HCT116 (cell line): ENCODE measurements at regions not wholly inside any gene's neighbourhood (a gene's known extent, or its start where the extent isn't known, plus 50 kb on each side); places are given as distances from the start of the nearest gene placed in this dataset.

Source experiments
- ATAC-seq: fragments of 200-7000 bp; cut with Tn5 transposase; 2 replicates; pipeline ENCODE4 v1.9.1; 2020; ENCODE audit warnings: mild to moderate bottlenecking, moderate library complexity
- BruUV-seq: library from RNA; stranded (reverse); fragments of 400-500 nt; replicated peaks from 2 replicates; lab custom pipeline; 2021; lab: Mats Ljungman, UMichigan
- CTCF ChIA-PET: fragments of 300-600 bp; sonication (Branson Sonifier 250); formaldehyde crosslinking; loops from one replicate; lab custom pipeline; 2021; ENCODE audit warnings: antibody characterized with exemption; lab: Charles Lee
- POLR2A ChIA-PET: fragments of 300-600, 350-600 bp; sonication (Branson Sonifier 250); formaldehyde crosslinking; loops from one replicate; lab custom pipeline; 2021; ENCODE audit warnings: antibody characterized with exemption; lab: Charles Lee
- RAD21 ChIA-PET, 2 experiments: fragments of 300-600 bp; sonication (Branson Sonifier 250); formaldehyde crosslinking; loops; one replicate each; lab custom pipeline; 2023; ENCODE audit warnings: low total read pairs in 2 of 2; ENCODE audit not compliant: uncharacterized antibody in 2 of 2, unreplicated experiment in 2 of 2, low non-redundant PET in 1 of 2; lab: Charles Lee
- DNase-seq: peaks from one replicate; pipeline ENCODE4 v3.0.0-alpha.2; 2010; ENCODE audit warnings: low read depth, low spot score
- H2AFZ ChIP-seq: fragments of 200-600 bp; shearing (Covaris generic), sonication (generic); 2 replicates; pipeline ENCODE4 v1.6.1; 2017; ENCODE audit warnings: low read depth, mixed run types, mixed read lengths, antibody characterized with exemption, low read length; ENCODE audit not compliant: poor library complexity, severe bottlenecking
- H3K27ac ChIP-seq: 2 replicates; pipeline ENCODE4 v1.5.1; 2012; ENCODE audit warnings: low read depth, low read length
- H3K27me3 ChIP-seq: fragments of 200-600 bp; sonication (generic); 2 replicates; pipeline ENCODE4 v1.6.1; 2016; ENCODE audit warnings: mixed run types, low read length, mixed read lengths; ENCODE audit not compliant: insufficient read depth
- H3K36me3 ChIP-seq, 2 experiments: fragments of 200-500 bp in 1 of 2; fragments of 200-600 bp in 1 of 2; sonication (Bioruptor generic) in 1 of 2; sonication (generic) in 1 of 2; 2 replicates each; pipeline versions ENCODE4 v1.5.1 to v1.6.1; 2014 to 2016; ENCODE audit warnings: low read length in 2 of 2, inconsistent platforms in 1 of 2, mixed read lengths in 1 of 2, mixed run types in 1 of 2; ENCODE audit not compliant: insufficient read depth in 2 of 2, control insufficient read depth in 1 of 2
- H3K4me1 ChIP-seq, 2 experiments: fragments of 200-600 bp in 1 of 2; sonication (generic) in 1 of 2; 2 replicates each; pipeline versions ENCODE4 v1.5.1 to v1.6.1; 2012 to 2017; ENCODE audit warnings: low read length in 2 of 2, inconsistent platforms in 1 of 2, mild to moderate bottlenecking in 1 of 2, mixed read lengths in 1 of 2, mixed run types in 1 of 2, moderate library complexity in 1 of 2; ENCODE audit not compliant: insufficient read depth in 2 of 2, control insufficient read depth in 1 of 2
- H3K4me2 ChIP-seq: fragments of 200-600 bp; sonication (generic); 2 replicates; pipeline ENCODE4 v1.6.1; 2017; ENCODE audit warnings: mixed run types, low read length, mixed read lengths
- H3K4me3 ChIP-seq, 2 experiments: fragments of 200-600 bp in 1 of 2; sonication (generic) in 1 of 2; replicated peaks in 1 of 2; 2 replicates each; pipeline ENCODE4 v1.5.1; 2011 to 2016; ENCODE audit warnings: low read length in 2 of 2, control low read depth in 1 of 2, low read depth in 1 of 2, mild to moderate bottlenecking in 1 of 2, mixed read lengths in 1 of 2, mixed run types in 1 of 2
- H3K79me2 ChIP-seq: fragments of 200-600 bp; sonication (generic); 2 replicates; pipeline ENCODE4 v1.6.1; 2017; ENCODE audit warnings: mild to moderate bottlenecking, mixed run types, low read length, moderate library complexity, mixed read lengths; ENCODE audit not compliant: insufficient read depth
- H3K9ac ChIP-seq: fragments of 200-600 bp; sonication (generic); 2 replicates; pipeline ENCODE4 v1.6.1; 2016; ENCODE audit warnings: low read length, mixed read lengths
- H3K9me2 ChIP-seq: fragments of 200-600 bp; sonication (generic), shearing (Covaris generic); 2 replicates; pipeline ENCODE4 v1.6.1; 2017; ENCODE audit warnings: mixed run types, mild to moderate bottlenecking, moderate library complexity; ENCODE audit not compliant: insufficient read depth
- H3K9me3 ChIP-seq, 2 experiments: fragments of 200-500 bp in 1 of 2; fragments of 200-600 bp in 1 of 2; sonication (Bioruptor generic) in 1 of 2; sonication (generic) in 1 of 2; 2 replicates each; pipeline ENCODE4 v1.6.1; 2014 to 2017; ENCODE audit warnings: low read length in 2 of 2, mixed read lengths in 2 of 2, inconsistent platforms in 1 of 2, low read depth in 1 of 2, mild to moderate bottlenecking in 1 of 2, mixed run types in 1 of 2, moderate library complexity in 1 of 2; ENCODE audit not compliant: control insufficient read depth in 1 of 2, insufficient read depth in 1 of 2
- H4K20me1 ChIP-seq: fragments of 200-600 bp; sonication (generic), shearing (Covaris generic); 2 replicates; pipeline ENCODE4 v1.6.1; 2017; ENCODE audit warnings: mixed run types, mild to moderate bottlenecking, moderate library complexity; ENCODE audit not compliant: insufficient read depth
- ELF1 ChIP-seq: IDR thresholded peaks from 2 replicates; pipeline ENCODE4 v1.6.1; 2012; ENCODE audit warnings: low read depth, borderline replicate concordance
- EZH2phosphoT487 ChIP-seq: fragments of 200-600 bp; IDR thresholded peaks from 2 replicates; pipeline ENCODE4 v1.6.1; 2018; ENCODE audit warnings: antibody characterized with exemption, borderline replicate concordance
- JUND ChIP-seq: IDR thresholded peaks from 2 replicates; pipeline ENCODE4 v1.6.1; 2012
- ZFX ChIP-seq: fragments of 450-650 bp; IDR thresholded peaks from 2 replicates; pipeline ENCODE4 v1.6.1; 2017
- intact Hi-C: fragments of 100-400 bp; cut with micrococcal nuclease; formaldehyde crosslinking; loops from 2 replicates; pipeline ENCODE4 v1.10.0; 2022
- TF ChIP-seq, protein P1 (sequence below), 3 experiments: fragments of 200-600 bp in 1 of 3; sonication (generic) in 1 of 3; IDR thresholded peaks in 2 of 3; conservative IDR thresholded peaks in 1 of 3; 2 replicates each; pipeline ENCODE4 v1.5.1; 2012 to 2017; ENCODE audit warnings: low read depth in 2 of 3, low read length in 2 of 3, antibody characterized with exemption in 1 of 3, borderline replicate concordance in 1 of 3, control low read depth in 1 of 3, mild to moderate bottlenecking in 1 of 3, mixed read lengths in 1 of 3, mixed run types in 1 of 3, moderate library complexity in 1 of 3; ENCODE audit not compliant: insufficient read depth in 1 of 3
- TF ChIP-seq, protein P2 (sequence below): IDR thresholded peaks from 2 replicates; pipeline ENCODE4 v1.6.1; 2011; ENCODE audit warnings: mild to moderate bottlenecking, low read length, moderate library complexity; ENCODE audit not compliant: insufficient replicate concordance; ENCODE audit errors: extremely low read depth

DNA sequence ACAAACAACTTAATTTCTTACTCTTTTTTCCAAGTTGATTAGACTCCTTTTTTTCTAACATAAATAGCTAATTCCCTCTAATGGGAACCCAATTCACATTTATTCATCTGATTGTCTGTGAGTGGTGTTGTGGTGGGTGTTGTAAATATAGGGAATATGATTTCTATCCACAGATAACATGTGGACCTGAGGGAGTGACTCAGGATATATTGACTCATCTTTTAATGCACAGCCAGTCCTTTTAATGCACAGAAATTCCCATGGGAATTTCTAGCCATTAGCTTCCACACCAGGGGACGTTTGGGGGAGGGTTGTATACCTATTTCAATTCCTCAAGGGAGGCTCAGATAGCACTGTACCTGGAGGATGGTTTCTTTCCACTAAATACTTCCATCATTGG, 1339.6 kb upstream of the LRRTM1 start:
- Histone ChIP-seq H4K20me1 (no peaks in the 10 kb centered on the region), H3K36me3 (peaks cover 0 to 7% of the 10 kb centered on the region in 2 experiments; a peak in 1 of 4 replicates), H3K4me3 (no peak overlapping the region), H2AFZ (no peak overlapping the region), H3K79me2 (no peaks in the 10 kb centered on the region), H3K27me3 (no peaks in the 10 kb centered on the region), H3K9me2 (no peaks in the 10 kb centered on the region), H3K9ac (no peak overlapping the region), H3K27ac (no peak overlapping the region), H3K4me1 (peaks cover 2 to 21% of the 10 kb centered on the region in 2 experiments), H3K9me3 (peaks cover 0 to 3% of the 10 kb centered on the region in 2 experiments; a peak in 1 of 4 replicates), H3K4me2 (no peak overlapping the region)
- ChIA-PET CTCF (no interaction called here), POLR2A (no interaction called here), RAD21 (no interaction called here)
- intact Hi-C loops = no loop called here
- no peak for ATAC-seq
- no peak for DNase-seq
- TF ChIP-seq EZH2phosphoT487 (no peak), ZFX (no peak)
- TF ChIP-seq, all 23 proteins: peak for 0
- no TSS peak for BruUV-seq

DNA sequence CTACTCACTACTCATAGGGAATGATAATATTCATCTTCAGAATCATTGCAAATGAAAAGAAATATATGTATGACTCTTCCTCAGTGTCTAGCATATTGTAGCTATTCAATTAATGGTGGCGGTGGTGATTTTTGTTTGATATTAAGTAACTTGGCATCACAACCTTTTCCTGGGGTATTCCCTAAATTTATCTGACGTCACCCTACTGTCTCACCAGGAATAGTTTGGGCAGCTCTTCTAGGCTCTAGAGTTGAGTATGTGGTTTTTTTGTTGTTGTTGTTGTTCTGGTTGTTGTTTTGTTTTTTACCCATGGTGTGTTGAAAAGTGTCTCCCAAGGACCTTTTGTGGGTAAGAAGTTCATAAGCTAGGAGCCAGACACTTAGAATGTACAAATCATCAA, 1320.3 kb upstream of the LRRTM1 start:
- CTCF ChIA-PET = no interaction called here

More for the DNA sequence above, 1320.3 kb upstream of the LRRTM1 start:
- H4K20me1 ChIP-seq = no peaks in the 10 kb centered on the region
- H2AFZ ChIP-seq = no peak overlapping the region
- RAD21 ChIA-PET = no interaction called here
- H3K4me3 ChIP-seq = no peak overlapping the region
- H3K36me3 ChIP-seq = no peaks in the 10 kb centered on the region
- BruUV-seq = no TSS peak
- no peaks in the 10 kb centered on the region for H3K27me3 ChIP-seq
- intact Hi-C loops = no loop called here
- no peak overlapping the region for H3K4me2 ChIP-seq
- no peak overlapping the region for H3K27ac ChIP-seq
- H3K9ac ChIP-seq = no peak overlapping the region
- H3K9me2 ChIP-seq = no peaks in the 10 kb centered on the region
- no peaks in the 10 kb centered on the region for H3K9me3 ChIP-seq
- no peaks in the 10 kb centered on the region for H3K4me1 ChIP-seq
- no peak for ATAC-seq
- no peaks in the 10 kb centered on the region for H3K79me2 ChIP-seq
- no peak for DNase-seq
- TF ChIP-seq JUND = no peak
- TF ChIP-seq, protein P1, sequence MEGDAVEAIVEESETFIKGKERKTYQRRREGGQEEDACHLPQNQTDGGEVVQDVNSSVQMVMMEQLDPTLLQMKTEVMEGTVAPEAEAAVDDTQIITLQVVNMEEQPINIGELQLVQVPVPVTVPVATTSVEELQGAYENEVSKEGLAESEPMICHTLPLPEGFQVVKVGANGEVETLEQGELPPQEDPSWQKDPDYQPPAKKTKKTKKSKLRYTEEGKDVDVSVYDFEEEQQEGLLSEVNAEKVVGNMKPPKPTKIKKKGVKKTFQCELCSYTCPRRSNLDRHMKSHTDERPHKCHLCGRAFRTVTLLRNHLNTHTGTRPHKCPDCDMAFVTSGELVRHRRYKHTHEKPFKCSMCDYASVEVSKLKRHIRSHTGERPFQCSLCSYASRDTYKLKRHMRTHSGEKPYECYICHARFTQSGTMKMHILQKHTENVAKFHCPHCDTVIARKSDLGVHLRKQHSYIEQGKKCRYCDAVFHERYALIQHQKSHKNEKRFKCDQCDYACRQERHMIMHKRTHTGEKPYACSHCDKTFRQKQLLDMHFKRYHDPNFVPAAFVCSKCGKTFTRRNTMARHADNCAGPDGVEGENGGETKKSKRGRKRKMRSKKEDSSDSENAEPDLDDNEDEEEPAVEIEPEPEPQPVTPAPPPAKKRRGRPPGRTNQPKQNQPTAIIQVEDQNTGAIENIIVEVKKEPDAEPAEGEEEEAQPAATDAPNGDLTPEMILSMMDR (IDR thresholded peaks at IDR 0.05 in 2 of 3, conservative IDR thresholded peaks at IDR 0.05 in 1 of 3; ENCODE audit: borderline replicate concordance in 1 of 3, insufficient read depth in 1 of 3, low read depth in 2 of 3, low read length in 2 of 3) = no peak
- TF ChIP-seq EZH2phosphoT487 = no peak
- no peak for TF ChIP-seq ZFX
- no peak for TF ChIP-seq ELF1
- TF ChIP-seq, protein P2, sequence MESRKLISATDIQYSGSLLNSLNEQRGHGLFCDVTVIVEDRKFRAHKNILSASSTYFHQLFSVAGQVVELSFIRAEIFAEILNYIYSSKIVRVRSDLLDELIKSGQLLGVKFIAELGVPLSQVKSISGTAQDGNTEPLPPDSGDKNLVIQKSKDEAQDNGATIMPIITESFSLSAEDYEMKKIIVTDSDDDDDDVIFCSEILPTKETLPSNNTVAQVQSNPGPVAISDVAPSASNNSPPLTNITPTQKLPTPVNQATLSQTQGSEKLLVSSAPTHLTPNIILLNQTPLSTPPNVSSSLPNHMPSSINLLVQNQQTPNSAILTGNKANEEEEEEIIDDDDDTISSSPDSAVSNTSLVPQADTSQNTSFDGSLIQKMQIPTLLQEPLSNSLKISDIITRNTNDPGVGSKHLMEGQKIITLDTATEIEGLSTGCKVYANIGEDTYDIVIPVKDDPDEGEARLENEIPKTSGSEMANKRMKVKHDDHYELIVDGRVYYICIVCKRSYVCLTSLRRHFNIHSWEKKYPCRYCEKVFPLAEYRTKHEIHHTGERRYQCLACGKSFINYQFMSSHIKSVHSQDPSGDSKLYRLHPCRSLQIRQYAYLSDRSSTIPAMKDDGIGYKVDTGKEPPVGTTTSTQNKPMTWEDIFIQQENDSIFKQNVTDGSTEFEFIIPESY = no peak
- POLR2A ChIA-PET = no interaction called here
